ENCODE measurements at regions not wholly inside any gene's neighbourhood (a gene's known extent, or its start where the extent isn't known, plus 50 kb on each side); places are given as distances from the start of the nearest gene placed in this dataset.

DNA sequence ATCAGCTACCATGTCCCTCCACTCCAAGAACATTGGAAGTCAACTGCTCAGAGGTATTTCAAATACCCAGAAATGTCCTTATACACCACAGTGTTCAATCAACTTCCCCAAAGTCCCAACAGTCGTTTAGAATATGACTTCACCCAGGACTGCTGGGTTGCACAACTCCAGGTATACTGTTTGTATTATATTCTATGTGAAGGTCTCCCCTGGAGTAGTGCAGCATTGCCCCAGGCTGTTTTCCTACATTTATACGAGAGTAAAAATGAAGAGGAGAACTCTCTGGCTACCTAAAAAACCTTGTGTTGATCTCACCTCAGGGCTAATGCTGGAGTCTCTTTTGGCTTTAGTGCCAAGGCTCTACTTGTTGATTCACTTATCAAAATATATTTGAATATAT is 183.6 kb upstream of the MAP3K1 start:
- TF ChIP-seq GATA2 (IDR thresholded peaks at IDR 0.05; ENCODE audit: low read depth, low read length) (no peak), GATA3 (IDR thresholded peaks at IDR 0.05; ENCODE audit: low read depth, low read length) (no peak)

Measured in SH-SY5Y (cell line).